Prostate gland (tissue), 2 donors: ENCODE measurements at regions not wholly inside any gene's neighbourhood (a gene's known extent, or its start where the extent isn't known, plus 50 kb on each side); places are given as distances from the start of the nearest gene placed in this dataset.

Experiments used
- POLR2A ChIP-seq: fragments of 450-650 bp; IDR thresholded peaks from one replicate; pipeline ENCODE4 v1.6.1; 2016; ENCODE audit warnings: antibody characterized with exemption, mild to moderate bottlenecking
- POLR2AphosphoS5 ChIP-seq: sonication (generic); formaldehyde crosslinking; IDR thresholded peaks from one replicate; pipeline ENCODE4 v1.6.1; 2017; ENCODE audit warnings: antibody characterized with exemption
- TF ChIP-seq, protein P1 (sequence below), 4 experiments: fragments of 200-600 bp in 2 of 4; fragments of 450-650 bp in 2 of 4; sonication (generic) in 2 of 4; IDR thresholded peaks; 1 replicate in 3 of 4; 2 replicates in 1 of 4; pipeline ENCODE4 v1.5.1; 2016 to 2019; ENCODE audit warnings: antibody characterized with exemption in 4 of 4, mild to moderate bottlenecking in 2 of 4, moderate library complexity in 2 of 4

DNA sequence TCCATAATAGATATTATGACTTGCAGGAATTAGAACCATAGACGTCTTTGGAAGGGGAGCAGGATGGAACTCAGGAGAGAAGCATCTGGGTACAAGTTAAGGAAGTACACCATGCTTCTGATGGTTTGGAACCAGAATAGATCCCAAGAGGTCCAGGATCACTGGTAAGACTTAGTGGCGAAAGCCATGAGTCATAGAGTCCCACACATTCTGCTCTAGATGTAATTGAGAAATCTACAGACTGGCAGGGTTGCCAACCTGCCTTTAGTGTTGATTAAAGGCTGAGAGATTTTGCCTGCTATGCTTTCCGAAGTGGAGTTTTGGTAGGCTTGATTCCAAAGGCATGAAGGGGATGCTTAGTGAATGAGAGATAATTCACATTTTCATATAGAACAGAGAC, 57.1 kb upstream of the C1orf87 start:
- TF ChIP-seq, protein P1, sequence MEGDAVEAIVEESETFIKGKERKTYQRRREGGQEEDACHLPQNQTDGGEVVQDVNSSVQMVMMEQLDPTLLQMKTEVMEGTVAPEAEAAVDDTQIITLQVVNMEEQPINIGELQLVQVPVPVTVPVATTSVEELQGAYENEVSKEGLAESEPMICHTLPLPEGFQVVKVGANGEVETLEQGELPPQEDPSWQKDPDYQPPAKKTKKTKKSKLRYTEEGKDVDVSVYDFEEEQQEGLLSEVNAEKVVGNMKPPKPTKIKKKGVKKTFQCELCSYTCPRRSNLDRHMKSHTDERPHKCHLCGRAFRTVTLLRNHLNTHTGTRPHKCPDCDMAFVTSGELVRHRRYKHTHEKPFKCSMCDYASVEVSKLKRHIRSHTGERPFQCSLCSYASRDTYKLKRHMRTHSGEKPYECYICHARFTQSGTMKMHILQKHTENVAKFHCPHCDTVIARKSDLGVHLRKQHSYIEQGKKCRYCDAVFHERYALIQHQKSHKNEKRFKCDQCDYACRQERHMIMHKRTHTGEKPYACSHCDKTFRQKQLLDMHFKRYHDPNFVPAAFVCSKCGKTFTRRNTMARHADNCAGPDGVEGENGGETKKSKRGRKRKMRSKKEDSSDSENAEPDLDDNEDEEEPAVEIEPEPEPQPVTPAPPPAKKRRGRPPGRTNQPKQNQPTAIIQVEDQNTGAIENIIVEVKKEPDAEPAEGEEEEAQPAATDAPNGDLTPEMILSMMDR (IDR thresholded peaks at IDR 0.05) = no peak
- no peak for TF ChIP-seq POLR2AphosphoS5
- no peak for TF ChIP-seq POLR2A
